MM.1S (cell line): ENCODE measurements at regions not wholly inside any gene's neighbourhood (a gene's known extent, or its start where the extent isn't known, plus 50 kb on each side); places are given as distances from the start of the nearest gene placed in this dataset.

Experiments used
- EZH2 ChIP-seq: fragments of 300-600 bp; sonication (generic); optimal IDR thresholded peaks from 2 replicates; pipeline ENCODE3; 2017; ENCODE audit warnings: low read depth, mild to moderate bottlenecking, antibody characterized with exemption, low read length, mixed read lengths
- EZH2phosphoT487 ChIP-seq: fragments of 300-600 bp; sonication (generic); IDR thresholded peaks from 2 replicates; pipeline ENCODE4 v1.6.1; 2018; ENCODE audit warnings: antibody characterized with exemption, low read length
- TF ChIP-seq, protein P1 (sequence below): fragments of 300-600 bp; sonication (generic); IDR thresholded peaks from 2 replicates; pipeline ENCODE4 v1.5.1; 2016; ENCODE audit warnings: antibody characterized with exemption, low read length, mixed read lengths

GRCh38 chrX:13398839-13399238, 79.0 kb upstream of the ATXN3L start:
- TF ChIP-seq, protein P1, sequence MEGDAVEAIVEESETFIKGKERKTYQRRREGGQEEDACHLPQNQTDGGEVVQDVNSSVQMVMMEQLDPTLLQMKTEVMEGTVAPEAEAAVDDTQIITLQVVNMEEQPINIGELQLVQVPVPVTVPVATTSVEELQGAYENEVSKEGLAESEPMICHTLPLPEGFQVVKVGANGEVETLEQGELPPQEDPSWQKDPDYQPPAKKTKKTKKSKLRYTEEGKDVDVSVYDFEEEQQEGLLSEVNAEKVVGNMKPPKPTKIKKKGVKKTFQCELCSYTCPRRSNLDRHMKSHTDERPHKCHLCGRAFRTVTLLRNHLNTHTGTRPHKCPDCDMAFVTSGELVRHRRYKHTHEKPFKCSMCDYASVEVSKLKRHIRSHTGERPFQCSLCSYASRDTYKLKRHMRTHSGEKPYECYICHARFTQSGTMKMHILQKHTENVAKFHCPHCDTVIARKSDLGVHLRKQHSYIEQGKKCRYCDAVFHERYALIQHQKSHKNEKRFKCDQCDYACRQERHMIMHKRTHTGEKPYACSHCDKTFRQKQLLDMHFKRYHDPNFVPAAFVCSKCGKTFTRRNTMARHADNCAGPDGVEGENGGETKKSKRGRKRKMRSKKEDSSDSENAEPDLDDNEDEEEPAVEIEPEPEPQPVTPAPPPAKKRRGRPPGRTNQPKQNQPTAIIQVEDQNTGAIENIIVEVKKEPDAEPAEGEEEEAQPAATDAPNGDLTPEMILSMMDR: no peak
- no peak for TF ChIP-seq EZH2
- no peak for TF ChIP-seq EZH2phosphoT487
